HepG2 (cell line): ENCODE measurements at regions not wholly inside any gene's neighbourhood (a gene's known extent, or its start where the extent isn't known, plus 50 kb on each side); places are given as distances from the start of the nearest gene placed in this dataset.

Source experiments
- AGO2 ChIP-seq: fragments of 200-400 bp; formaldehyde crosslinking; optimal IDR thresholded peaks from 2 replicates; pipeline ENCODE3; 2017; ENCODE audit warnings: mild to moderate bottlenecking, low read depth, low read length, moderate library complexity
- HOXA5 ChIP-seq: sonication (generic); formaldehyde crosslinking; IDR thresholded peaks from 2 replicates; pipeline ENCODE4 v1.4.0; 2020; ENCODE audit warnings: missing genetic modification reagents
- MAFK ChIP-seq, 2 experiments: IDR thresholded peaks in 1 of 2; conservative IDR thresholded peaks in 1 of 2; 2 replicates each; pipeline ENCODE4 v1.6.1; 2011; ENCODE audit warnings: improper control_type of control experiment in 2 of 2, low read length in 2 of 2
- SNAI1 ChIP-seq: sonication (generic); formaldehyde crosslinking; IDR thresholded peaks from 2 replicates; pipeline ENCODE4 v1.5.0; 2020; ENCODE audit warnings: mild to moderate bottlenecking, missing genetic modification reagents, borderline replicate concordance
- ZNF780A ChIP-seq: sonication (generic); formaldehyde crosslinking; IDR thresholded peaks from 2 replicates; pipeline ENCODE4 v1.8.0; 2022; ENCODE audit warnings: mild to moderate bottlenecking, missing genetic modification reagents, moderate library complexity
- ZSCAN30 ChIP-seq: sonication (generic); formaldehyde crosslinking; IDR thresholded peaks from 2 replicates; pipeline ENCODE4 v1.5.0; 2020; ENCODE audit warnings: mild to moderate bottlenecking, missing genetic modification reagents
- TF ChIP-seq, protein P1 (sequence below), 2 experiments: sonication (generic) in 1 of 2; formaldehyde crosslinking in 1 of 2; IDR thresholded peaks; 2 replicates each; pipeline versions ENCODE4 v1.4.0 to v1.6.1; 2016 to 2020; ENCODE audit warnings: borderline replicate concordance in 1 of 2, low read depth in 1 of 2, mild to moderate bottlenecking in 1 of 2, missing genetic modification reagents in 1 of 2
- TF ChIP-seq, protein P2 (sequence below): sonication (generic); formaldehyde crosslinking; IDR thresholded peaks from 2 replicates; pipeline ENCODE4 v1.4.0; 2020; ENCODE audit warnings: mild to moderate bottlenecking, missing genetic modification reagents
- TF ChIP-seq, protein P3 (sequence below): sonication (generic); formaldehyde crosslinking; IDR thresholded peaks from 2 replicates; pipeline ENCODE4 v1.4.0; 2020; ENCODE audit warnings: missing genetic modification reagents, borderline replicate concordance

DNA sequence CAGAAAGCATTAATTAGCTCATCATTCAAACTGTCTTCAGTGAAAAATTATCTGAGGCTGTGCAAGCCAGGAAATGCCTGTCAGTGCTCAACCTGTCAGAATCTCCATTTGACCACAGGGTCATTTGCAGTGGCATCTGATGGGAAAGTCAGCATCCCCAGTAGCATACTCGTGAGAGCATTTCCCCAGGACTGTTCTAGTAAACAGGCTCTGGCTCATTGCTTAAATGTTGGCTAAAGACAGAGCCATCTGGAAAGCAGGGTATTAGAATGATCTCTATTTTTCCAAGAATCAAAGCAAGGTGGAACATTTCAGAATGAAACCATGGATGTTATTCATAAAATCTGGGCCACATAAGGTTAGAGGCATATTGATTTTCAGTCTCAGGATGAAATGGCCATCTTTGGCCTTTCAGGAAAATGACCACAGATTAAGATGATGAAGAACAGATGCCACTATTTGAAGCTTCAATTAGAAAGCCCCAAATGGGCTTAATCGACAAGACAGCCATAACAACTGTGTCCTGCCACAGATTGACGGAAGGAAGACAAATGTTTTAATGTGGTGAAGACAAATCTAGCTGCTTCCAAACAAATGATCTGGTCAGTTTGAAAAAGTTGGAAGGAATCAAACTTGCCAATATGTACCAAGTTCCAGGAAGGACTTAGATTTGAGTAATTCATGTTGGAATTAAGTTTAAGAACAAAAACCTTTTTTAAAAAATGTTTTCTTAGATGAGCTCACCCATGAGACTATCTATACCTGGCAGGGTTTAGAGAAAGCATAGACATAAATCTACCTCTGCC lies 94.0 kb upstream of the FAR2 start (continued):
- TF ChIP-seq, protein P1, sequence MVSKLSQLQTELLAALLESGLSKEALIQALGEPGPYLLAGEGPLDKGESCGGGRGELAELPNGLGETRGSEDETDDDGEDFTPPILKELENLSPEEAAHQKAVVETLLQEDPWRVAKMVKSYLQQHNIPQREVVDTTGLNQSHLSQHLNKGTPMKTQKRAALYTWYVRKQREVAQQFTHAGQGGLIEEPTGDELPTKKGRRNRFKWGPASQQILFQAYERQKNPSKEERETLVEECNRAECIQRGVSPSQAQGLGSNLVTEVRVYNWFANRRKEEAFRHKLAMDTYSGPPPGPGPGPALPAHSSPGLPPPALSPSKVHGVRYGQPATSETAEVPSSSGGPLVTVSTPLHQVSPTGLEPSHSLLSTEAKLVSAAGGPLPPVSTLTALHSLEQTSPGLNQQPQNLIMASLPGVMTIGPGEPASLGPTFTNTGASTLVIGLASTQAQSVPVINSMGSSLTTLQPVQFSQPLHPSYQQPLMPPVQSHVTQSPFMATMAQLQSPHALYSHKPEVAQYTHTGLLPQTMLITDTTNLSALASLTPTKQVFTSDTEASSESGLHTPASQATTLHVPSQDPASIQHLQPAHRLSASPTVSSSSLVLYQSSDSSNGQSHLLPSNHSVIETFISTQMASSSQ (IDR thresholded peaks at IDR 0.05; ENCODE audit: low read depth), result no peak
- TF ChIP-seq, protein P1 (CRISPR knock-in tag; IDR thresholded peaks at IDR 0.05; ENCODE audit: borderline replicate concordance), result no peak
- TF ChIP-seq SNAI1 (CRISPR knock-in tag) (no peak), ZSCAN30 (CRISPR knock-in tag) (no peak), HOXA5 (CRISPR knock-in tag) (no peak), MAFK (conservative IDR thresholded peaks at IDR 0.05 in 1 of 2, IDR thresholded peaks at IDR 0.05 in 1 of 2; ENCODE audit: low read length in 2 of 2) (no peak), ZNF780A (CRISPR knock-in tag) (no peak), AGO2 (no peak)
- TF ChIP-seq, protein P2, sequence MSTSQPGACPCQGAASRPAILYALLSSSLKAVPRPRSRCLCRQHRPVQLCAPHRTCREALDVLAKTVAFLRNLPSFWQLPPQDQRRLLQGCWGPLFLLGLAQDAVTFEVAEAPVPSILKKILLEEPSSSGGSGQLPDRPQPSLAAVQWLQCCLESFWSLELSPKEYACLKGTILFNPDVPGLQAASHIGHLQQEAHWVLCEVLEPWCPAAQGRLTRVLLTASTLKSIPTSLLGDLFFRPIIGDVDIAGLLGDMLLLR (CRISPR knock-in tag), result no peak
- TF ChIP-seq, protein P3, sequence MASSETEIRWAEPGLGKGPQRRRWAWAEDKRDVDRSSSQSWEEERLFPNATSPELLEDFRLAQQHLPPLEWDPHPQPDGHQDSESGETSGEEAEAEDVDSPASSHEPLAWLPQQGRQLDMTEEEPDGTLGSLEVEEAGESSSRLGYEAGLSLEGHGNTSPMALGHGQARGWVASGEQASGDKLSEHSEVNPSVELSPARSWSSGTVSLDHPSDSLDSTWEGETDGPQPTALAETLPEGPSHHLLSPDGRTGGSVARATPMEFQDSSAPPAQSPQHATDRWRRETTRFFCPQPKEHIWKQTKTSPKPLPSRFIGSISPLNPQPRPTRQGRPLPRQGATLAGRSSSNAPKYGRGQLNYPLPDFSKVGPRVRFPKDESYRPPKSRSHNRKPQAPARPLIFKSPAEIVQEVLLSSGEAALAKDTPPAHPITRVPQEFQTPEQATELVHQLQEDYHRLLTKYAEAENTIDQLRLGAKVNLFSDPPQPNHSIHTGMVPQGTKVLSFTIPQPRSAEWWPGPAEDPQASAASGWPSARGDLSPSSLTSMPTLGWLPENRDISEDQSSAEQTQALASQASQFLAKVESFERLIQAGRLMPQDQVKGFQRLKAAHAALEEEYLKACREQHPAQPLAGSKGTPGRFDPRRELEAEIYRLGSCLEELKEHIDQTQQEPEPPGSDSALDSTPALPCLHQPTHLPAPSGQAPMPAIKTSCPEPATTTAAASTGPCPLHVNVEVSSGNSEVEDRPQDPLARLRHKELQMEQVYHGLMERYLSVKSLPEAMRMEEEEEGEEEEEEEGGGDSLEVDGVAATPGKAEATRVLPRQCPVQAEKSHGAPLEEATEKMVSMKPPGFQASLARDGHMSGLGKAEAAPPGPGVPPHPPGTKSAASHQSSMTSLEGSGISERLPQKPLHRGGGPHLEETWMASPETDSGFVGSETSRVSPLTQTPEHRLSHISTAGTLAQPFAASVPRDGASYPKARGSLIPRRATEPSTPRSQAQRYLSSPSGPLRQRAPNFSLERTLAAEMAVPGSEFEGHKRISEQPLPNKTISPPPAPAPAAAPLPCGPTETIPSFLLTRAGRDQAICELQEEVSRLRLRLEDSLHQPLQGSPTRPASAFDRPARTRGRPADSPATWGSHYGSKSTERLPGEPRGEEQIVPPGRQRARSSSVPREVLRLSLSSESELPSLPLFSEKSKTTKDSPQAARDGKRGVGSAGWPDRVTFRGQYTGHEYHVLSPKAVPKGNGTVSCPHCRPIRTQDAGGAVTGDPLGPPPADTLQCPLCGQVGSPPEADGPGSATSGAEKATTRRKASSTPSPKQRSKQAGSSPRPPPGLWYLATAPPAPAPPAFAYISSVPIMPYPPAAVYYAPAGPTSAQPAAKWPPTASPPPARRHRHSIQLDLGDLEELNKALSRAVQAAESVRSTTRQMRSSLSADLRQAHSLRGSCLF (CRISPR knock-in tag), result no peak
